ENCODE measurements at regions not wholly inside any gene's neighbourhood (a gene's known extent, or its start where the extent isn't known, plus 50 kb on each side); places are given as distances from the start of the nearest gene placed in this dataset.

DNA sequence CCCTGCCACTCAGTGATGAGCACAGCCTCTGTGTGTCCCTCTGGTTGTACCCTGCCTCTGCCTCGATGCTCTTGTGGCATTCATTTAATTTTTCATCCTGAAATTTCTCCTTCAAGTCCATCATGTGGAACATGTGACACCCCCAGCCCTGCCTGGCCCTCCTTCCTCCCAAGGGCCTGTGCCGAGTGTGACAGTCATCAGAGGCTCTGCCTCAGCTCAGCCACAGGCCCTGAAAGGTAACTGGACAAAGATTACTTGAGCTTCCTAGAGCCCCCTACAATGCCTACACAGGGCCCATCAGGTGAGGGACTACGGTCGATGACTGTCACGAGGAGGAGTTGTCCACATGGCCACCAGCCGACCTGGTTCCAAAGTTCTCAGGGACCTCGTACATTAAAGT, 75.1 kb downstream of the C1QL2 start:
- DNase-seq = no peak
- 41 to 46% methylated on average over 7 of the region's 7 CpGs for WGBS, 2 experiments (ENCODE audit: low coverage in 1 of 2, low lambda C conversion rate in 2 of 2, missing lambda C conversion rate in 2 of 2)
- TF ChIP-seq EZH2phosphoT487 (IDR thresholded peaks at IDR 0.05; ENCODE audit: insufficient read depth, low read depth) (no peak), EZH2 (IDR thresholded peaks at IDR 0.05; ENCODE audit: insufficient read depth, poor library complexity, severe bottlenecking) (no peak)
- no peaks in the 10 kb centered on the region for H4K20me1 ChIP-seq (ENCODE audit: insufficient read depth)
- no peak overlapping the region for H3K4me3 ChIP-seq
- no peaks in the 10 kb centered on the region for H3F3A ChIP-seq (ENCODE audit: insufficient read depth)
- H3K4me2 ChIP-seq (ENCODE audit: unreplicated experiment) = no peak overlapping the region
- no peak overlapping the region for H3K27ac ChIP-seq
- no peak overlapping the region for H2AFZ ChIP-seq
- H3K27me3 ChIP-seq (replicated peaks; ENCODE audit: insufficient read depth) = peaks cover 8% of the 10 kb centered on the region; the same call in 1 of the 2 replicates
- no peaks in the 10 kb centered on the region for H3K36me3 ChIP-seq (ENCODE audit: low read depth)
- H3K9me2 ChIP-seq (ENCODE audit: insufficient read depth) = no peaks in the 10 kb centered on the region
- no peaks in the 10 kb centered on the region for H3K4me1 ChIP-seq (ENCODE audit: insufficient read depth)
- H3K9me3 ChIP-seq (ENCODE audit: low read depth) = no peaks in the 10 kb centered on the region
- in situ Hi-C loops (cut with MboI) = no loop called here
- no peaks in the 10 kb centered on the region for H3K79me2 ChIP-seq (ENCODE audit: insufficient read depth)
- no peak overlapping the region for H3K9ac ChIP-seq

DNA sequence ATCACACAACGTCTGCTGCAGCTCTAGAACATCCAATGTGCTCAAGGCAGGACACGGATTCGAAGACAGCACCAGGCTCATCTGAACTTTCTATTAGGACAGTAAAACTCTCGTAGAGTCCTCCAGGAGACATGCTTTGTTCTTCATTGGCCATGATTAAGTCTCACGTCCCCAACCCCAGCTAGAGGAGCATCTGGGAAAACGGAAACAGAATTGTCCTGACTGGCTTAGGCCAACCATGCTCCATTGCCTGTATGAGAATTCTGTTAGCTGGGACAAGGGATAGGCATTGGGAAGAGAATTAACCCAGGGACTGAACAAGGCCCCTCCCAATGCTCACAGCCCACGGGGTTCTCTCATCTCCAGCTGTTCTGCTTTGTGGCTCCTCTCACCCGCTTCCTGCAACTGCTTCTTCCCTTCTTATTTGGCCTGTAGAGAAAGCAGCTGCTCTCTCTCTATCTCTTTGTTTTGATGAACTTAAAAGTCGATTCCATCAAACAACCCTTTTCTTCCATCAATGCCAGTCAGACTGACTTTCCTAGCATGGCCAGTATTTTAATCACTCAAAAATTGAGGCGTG, 75.6 kb downstream of the C1QL2 start:
- no peak overlapping the region for H2AFZ ChIP-seq
- WGBS, 2 experiments (ENCODE audit: low coverage in 1 of 2, low lambda C conversion rate in 2 of 2, missing lambda C conversion rate in 2 of 2) = 26 to 31% methylated on average over 10 of the region's 10 CpGs
- in situ Hi-C loops (cut with MboI) = no loop called here

DNA sequence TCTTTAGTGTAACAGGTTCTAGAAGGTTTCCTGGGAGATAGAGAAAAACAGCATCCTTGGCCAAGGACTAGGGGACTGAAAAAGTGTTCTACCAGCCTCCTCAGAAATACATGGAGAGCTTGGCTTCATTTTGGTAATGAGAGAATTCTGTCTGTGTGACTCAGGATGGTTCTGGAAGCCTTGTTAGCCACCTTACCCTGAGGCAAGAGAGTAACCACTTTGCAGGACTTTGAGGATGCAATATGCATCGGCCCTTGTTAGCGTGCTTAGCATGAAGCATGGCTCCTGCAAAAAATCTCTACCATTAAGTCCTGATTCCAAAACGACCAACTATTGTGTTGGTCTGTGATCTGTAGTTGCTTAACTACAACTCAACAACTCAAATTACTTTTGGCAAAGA, 79.8 kb downstream of the C1QL2 start:
- Histone ChIP-seq H2AFZ (no peak overlapping the region), H3K4me3 (no peak overlapping the region), H3K79me2 (ENCODE audit: insufficient read depth) (no peaks in the 10 kb centered on the region), H3K27ac (no peak overlapping the region), H3K36me3 (ENCODE audit: low read depth) (no peaks in the 10 kb centered on the region), H3K27me3 (replicated peaks; ENCODE audit: insufficient read depth) (peaks cover 5% of the 10 kb centered on the region; the same call in 1 of the 2 replicates), H3F3A (ENCODE audit: insufficient read depth) (no peaks in the 10 kb centered on the region), H3K4me1 (ENCODE audit: insufficient read depth) (no peaks in the 10 kb centered on the region), H4K20me1 (ENCODE audit: insufficient read depth) (no peaks in the 10 kb centered on the region), H3K9ac (no peak overlapping the region), H3K9me3 (ENCODE audit: low read depth) (no peaks in the 10 kb centered on the region), H3K4me2 (ENCODE audit: unreplicated experiment) (no peak overlapping the region), H3K9me2 (ENCODE audit: insufficient read depth) (no peaks in the 10 kb centered on the region)
- DNase-seq = no peak
- WGBS, 2 experiments (ENCODE audit: low coverage in 1 of 2, low lambda C conversion rate in 2 of 2, missing lambda C conversion rate in 2 of 2) = 58 to 59% methylated on average over 3 of the region's 3 CpGs
- no peak for TF ChIP-seq EZH2 (IDR thresholded peaks at IDR 0.05; ENCODE audit: insufficient read depth, poor library complexity, severe bottlenecking)
- TF ChIP-seq EZH2phosphoT487 (IDR thresholded peaks at IDR 0.05; ENCODE audit: insufficient read depth, low read depth) = no peak
- in situ Hi-C loops (cut with MboI) = no loop called here

More for the DNA sequence above, 75.6 kb downstream of the C1QL2 start:
- H3K4me2 ChIP-seq (ENCODE audit: unreplicated experiment) = no peak overlapping the region
- no peaks in the 10 kb centered on the region for H3K9me3 ChIP-seq (ENCODE audit: low read depth)
- H3K4me3 ChIP-seq = no peak overlapping the region
- H3K4me1 ChIP-seq (ENCODE audit: insufficient read depth) = no peaks in the 10 kb centered on the region
- H3K9me2 ChIP-seq (ENCODE audit: insufficient read depth) = no peaks in the 10 kb centered on the region
- H3K27me3 ChIP-seq (replicated peaks; ENCODE audit: insufficient read depth) = peaks cover 8% of the 10 kb centered on the region; the same call in 1 of the 2 replicates
- no peaks in the 10 kb centered on the region for H3F3A ChIP-seq (ENCODE audit: insufficient read depth)
- no peak for DNase-seq
- H4K20me1 ChIP-seq (ENCODE audit: insufficient read depth) = no peaks in the 10 kb centered on the region
- H3K36me3 ChIP-seq (ENCODE audit: low read depth) = no peaks in the 10 kb centered on the region
- H3K27ac ChIP-seq = no peak overlapping the region
- no peaks in the 10 kb centered on the region for H3K79me2 ChIP-seq (ENCODE audit: insufficient read depth)
- TF ChIP-seq EZH2 (IDR thresholded peaks at IDR 0.05; ENCODE audit: insufficient read depth, poor library complexity, severe bottlenecking) (no peak), EZH2phosphoT487 (IDR thresholded peaks at IDR 0.05; ENCODE audit: insufficient read depth, low read depth) (no peak)
- H3K9ac ChIP-seq = no peak overlapping the region

DNA sequence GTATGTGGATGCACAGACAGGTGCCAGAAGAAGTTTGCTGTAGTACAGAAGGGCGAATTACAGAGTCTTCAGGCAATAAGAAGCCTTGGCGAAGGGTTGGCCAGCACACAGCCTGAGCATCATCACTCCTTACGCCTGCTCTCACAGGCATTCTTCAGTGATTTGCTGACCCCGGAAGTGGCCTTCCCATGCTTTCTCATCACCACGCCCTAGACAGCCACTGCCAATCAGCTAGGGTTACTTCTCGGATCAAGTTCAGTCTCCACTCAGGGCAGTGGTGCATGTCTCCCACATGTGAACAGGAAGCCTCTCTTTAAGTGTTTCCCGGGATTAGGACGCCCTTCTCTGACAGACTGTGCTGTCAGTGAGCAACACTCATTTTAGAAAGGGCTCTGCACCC, 81.8 kb downstream of the C1QL2 start:
- no peaks in the 10 kb centered on the region for H4K20me1 ChIP-seq (ENCODE audit: insufficient read depth)
- no peak for TF ChIP-seq EZH2 (IDR thresholded peaks at IDR 0.05; ENCODE audit: insufficient read depth, poor library complexity, severe bottlenecking)
- TF ChIP-seq EZH2phosphoT487 (IDR thresholded peaks at IDR 0.05; ENCODE audit: insufficient read depth, low read depth) = no peak

More for the DNA sequence above, 81.8 kb downstream of the C1QL2 start:
- in situ Hi-C loops (cut with MboI) = no loop called here
- Histone ChIP-seq H3K4me2 (ENCODE audit: unreplicated experiment) (no peak overlapping the region), H3K4me3 (no peak overlapping the region), H3F3A (ENCODE audit: insufficient read depth) (no peaks in the 10 kb centered on the region), H3K4me1 (ENCODE audit: insufficient read depth) (no peaks in the 10 kb centered on the region), H3K27me3 (replicated peaks; ENCODE audit: insufficient read depth) (peaks cover 11% of the 10 kb centered on the region; the same call in 1 of the 2 replicates), H3K9me3 (ENCODE audit: low read depth) (no peaks in the 10 kb centered on the region), H2AFZ (no peak overlapping the region), H3K79me2 (ENCODE audit: insufficient read depth) (no peaks in the 10 kb centered on the region), H3K36me3 (ENCODE audit: low read depth) (no peaks in the 10 kb centered on the region), H3K9me2 (ENCODE audit: insufficient read depth) (no peaks in the 10 kb centered on the region), H3K9ac (no peak overlapping the region), H3K27ac (no peak overlapping the region)
- WGBS, 2 experiments (ENCODE audit: low coverage in 1 of 2, low lambda C conversion rate in 2 of 2, missing lambda C conversion rate in 2 of 2) = 38 to 42% methylated on average over 8 of the region's 8 CpGs
- no peak for DNase-seq

Measured in GM23248 (cell line).